PFSK-1 (cell line): ENCODE measurements at regions not wholly inside any gene's neighbourhood (a gene's known extent, or its start where the extent isn't known, plus 50 kb on each side); places are given as distances from the start of the nearest gene placed in this dataset.

Source experiments
- FOXP2 ChIP-seq: optimal IDR thresholded peaks from 2 replicates; pipeline ENCODE3; 2011; ENCODE audit warnings: borderline replicate concordance, control low read depth, inconsistent platforms; ENCODE audit not compliant: insufficient read depth; ENCODE audit errors: extremely low read length, extremely low read depth
- POLR2AphosphoS5 ChIP-seq: IDR thresholded peaks from 2 replicates; pipeline ENCODE4 v1.6.1; 2012; ENCODE audit warnings: low read depth, mild to moderate bottlenecking, control low read depth, low read length, moderate library complexity
- REST ChIP-seq, 2 experiments: IDR thresholded peaks; 2 replicates each; pipeline versions ENCODE4 v1.6.1 to v1.8.0; 2011 to 2012; ENCODE audit warnings: low read depth in 2 of 2, low read length in 2 of 2, control low read depth in 1 of 2, inconsistent platforms in 1 of 2, mild to moderate bottlenecking in 1 of 2, moderate library complexity in 1 of 2; ENCODE audit not compliant: insufficient read depth in 1 of 2
- SIN3A ChIP-seq: IDR thresholded peaks from 2 replicates; pipeline ENCODE4 v1.6.1; 2012; ENCODE audit warnings: mild to moderate bottlenecking, low read length, moderate library complexity, borderline replicate concordance; ENCODE audit not compliant: insufficient read depth
- TAF1 ChIP-seq: IDR thresholded peaks from 2 replicates; pipeline ENCODE4 v1.6.1; 2012; ENCODE audit warnings: low read length, control low read depth, borderline replicate concordance; ENCODE audit not compliant: insufficient read depth

GRCh38 chr2:145010635-145011034 is 490.7 kb upstream of the ZEB2 start:
- TF ChIP-seq POLR2AphosphoS5 (no peak), REST (IDR thresholded peaks at IDR 0.05; ENCODE audit: insufficient read depth in 1 of 2, low read depth in 2 of 2, low read length in 2 of 2) (no peak), FOXP2 (no peak), TAF1 (no peak), SIN3A (no peak)

GRCh38 chr2:145007960-145008263 is 488.0 kb upstream of the ZEB2 start:
- TF ChIP-seq FOXP2, result no peak

GRCh38 chr2:145007093-145007959 is 487.4 kb upstream of the ZEB2 start:
- TF ChIP-seq REST (IDR thresholded peaks at IDR 0.05; ENCODE audit: insufficient read depth in 1 of 2, low read depth in 2 of 2, low read length in 2 of 2) (no peak), SIN3A (no peak), FOXP2 (no peak), POLR2AphosphoS5 (no peak)

- TF ChIP-seq TAF1 (no peak), SIN3A (no peak), REST (IDR thresholded peaks at IDR 0.05; ENCODE audit: insufficient read depth in 1 of 2, low read depth in 2 of 2, low read length in 2 of 2) (no peak), POLR2AphosphoS5 (no peak), FOXP2 (no peak)
These were observed 482.7 kb upstream of the ZEB2 start for GRCh38 chr2:145002624-145003023.

- TF ChIP-seq REST (IDR thresholded peaks at IDR 0.05; ENCODE audit: insufficient read depth in 1 of 2, low read depth in 2 of 2, low read length in 2 of 2) (no peak), SIN3A (no peak), TAF1 (no peak), FOXP2 (no peak), POLR2AphosphoS5 (no peak)
These were observed 480.5 kb upstream of the ZEB2 start for GRCh38 chr2:145000376-145000775.
